GM19025 (cell line): ENCODE measurements at regions not wholly inside any gene's neighbourhood (a gene's known extent, or its start where the extent isn't known, plus 50 kb on each side); places are given as distances from the start of the nearest gene placed in this dataset.
"Not testable (repeated sequence)": the region's sequence is repeated elsewhere in the genome, so short reads cannot be mapped to it uniquely, and the experiment has no call there.

Experiments
- ATAC-seq: cut with Tn5 transposase; IDR thresholded peaks from one replicate; pipeline ENCODE4 v1.9.1; 2021; ENCODE audit warnings: mild to moderate bottlenecking, low read depth, moderate library complexity; ENCODE audit not compliant: unreplicated experiment

- no peak for ATAC-seq
These were observed 728.2 kb downstream of the GALC start for GRCh38 chr14:87264796-87265195.

DNA sequence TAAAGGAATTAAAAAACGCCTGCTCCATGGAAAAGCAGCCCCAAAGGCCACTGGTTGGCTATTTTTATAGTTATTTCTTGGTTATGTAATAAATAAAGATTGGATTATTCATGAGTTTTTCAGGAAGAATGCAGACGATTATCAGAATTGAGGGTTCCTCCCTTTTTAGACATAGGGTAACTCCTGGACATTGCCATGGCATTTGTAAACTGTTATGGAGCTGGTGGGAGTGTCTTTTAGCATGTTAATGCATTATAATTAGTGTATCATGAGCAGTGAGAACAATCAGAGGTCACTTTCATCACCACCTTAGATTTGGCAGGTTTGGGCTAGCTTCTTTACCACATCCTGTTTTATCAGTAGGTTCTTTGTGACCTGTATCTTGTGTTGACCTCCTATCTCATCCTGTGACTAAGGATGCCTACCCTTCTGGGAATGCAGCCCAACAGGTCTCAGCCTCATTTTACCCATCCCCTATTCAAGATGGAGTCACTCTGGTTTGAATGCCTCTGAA is 728.7 kb downstream of the GALC start:
- no peak for ATAC-seq

- no peak for ATAC-seq
These were observed 731.4 kb downstream of the GALC start for GRCh38 chr14:87261621-87262020.

GRCh38 chr14:87260460-87260859 is 732.5 kb downstream of the GALC start:
- ATAC-seq, result no peak

- ATAC-seq, result no peak
These were observed 735.6 kb downstream of the GALC start for GRCh38 chr14:87257421-87257820.

DNA sequence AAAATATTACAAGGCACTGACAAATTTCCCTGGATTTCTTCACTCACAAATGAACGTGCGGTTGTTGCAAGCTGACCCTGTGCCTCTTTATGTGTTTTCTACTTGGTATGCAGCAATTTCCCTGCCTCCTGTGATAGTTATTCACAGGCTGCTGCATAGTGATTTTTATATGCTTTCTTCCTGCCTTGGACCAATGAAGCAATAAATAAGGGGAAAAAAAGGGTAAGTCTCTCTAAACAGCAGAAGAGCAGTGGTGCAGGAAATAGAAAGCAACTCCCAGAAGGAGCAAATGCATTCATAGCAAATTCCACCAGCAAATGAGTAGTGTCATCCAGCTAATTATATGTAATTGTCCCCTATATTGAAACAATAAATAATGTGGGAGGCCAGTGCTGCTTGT is 737.9 kb downstream of the GALC start:
- no peak for ATAC-seq

DNA sequence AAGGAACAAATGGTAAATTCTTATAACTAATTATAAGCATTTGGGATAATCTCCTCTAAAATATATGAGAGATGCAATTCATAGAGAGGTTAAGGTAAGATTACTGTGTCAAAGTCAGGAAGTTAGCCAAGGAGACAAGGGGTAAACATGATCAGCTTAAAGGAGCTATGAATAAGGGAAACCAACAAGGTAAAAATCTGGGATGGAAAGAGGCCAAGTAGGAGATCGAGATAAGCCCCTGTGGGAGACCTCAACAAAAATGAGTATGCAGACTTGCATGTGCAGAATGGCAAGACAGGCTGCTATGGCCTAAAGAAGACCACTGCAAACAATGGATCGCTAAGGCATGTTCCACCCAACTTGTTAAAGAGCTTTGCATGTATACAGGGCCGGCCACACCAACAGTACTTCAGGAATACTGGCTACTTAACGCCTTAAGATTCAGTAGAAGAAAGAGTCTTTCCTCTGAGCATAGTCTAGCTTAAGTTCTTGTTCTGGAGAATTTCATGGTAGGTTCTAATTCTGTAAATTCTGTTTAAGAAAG is 738.6 kb downstream of the GALC start:
- no peak for ATAC-seq

DNA sequence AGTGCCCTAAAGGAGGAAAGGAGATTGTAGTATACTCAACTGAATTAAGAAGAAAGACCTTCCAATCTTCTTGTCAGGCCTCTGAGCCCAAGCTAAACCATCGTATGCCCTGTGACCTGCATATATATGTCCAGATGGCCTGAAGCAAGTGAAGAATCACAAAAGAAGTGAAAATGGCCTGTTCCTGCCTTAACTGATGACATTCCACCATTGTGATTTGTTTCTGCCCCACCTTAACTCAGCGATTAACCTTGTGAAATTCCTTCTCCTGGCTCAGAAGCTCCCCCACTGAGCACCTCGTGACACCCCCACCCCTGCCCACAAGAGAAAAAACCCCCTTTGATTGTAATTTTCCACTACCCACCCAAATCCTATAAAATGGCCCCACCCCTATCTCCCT is 739.2 kb downstream of the GALC start:
- ATAC-seq, result not testable (repeated sequence)

DNA sequence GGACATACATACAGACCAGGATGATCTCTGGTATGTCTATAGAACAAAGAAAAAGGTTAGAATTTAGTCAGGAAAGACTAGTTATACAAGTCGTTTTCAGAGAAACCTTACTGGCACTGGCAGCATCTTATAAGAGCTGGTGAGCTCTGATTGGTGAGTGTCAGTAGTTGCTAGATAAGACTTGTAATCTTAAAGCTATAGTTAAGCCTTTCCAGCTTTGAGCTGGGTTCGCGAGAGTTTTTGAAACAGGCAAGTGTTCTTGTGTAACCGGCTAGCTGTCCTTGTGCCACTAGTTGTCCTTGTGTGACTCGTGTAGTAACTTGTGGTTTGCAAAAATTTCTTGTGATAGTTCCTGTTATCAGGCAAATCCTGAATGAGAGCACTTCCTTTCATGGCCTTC is 740.9 kb downstream of the GALC start:
- no peak for ATAC-seq

GRCh38 chr14:87251011-87251410 is 742.0 kb downstream of the GALC start:
- no peak for ATAC-seq

DNA sequence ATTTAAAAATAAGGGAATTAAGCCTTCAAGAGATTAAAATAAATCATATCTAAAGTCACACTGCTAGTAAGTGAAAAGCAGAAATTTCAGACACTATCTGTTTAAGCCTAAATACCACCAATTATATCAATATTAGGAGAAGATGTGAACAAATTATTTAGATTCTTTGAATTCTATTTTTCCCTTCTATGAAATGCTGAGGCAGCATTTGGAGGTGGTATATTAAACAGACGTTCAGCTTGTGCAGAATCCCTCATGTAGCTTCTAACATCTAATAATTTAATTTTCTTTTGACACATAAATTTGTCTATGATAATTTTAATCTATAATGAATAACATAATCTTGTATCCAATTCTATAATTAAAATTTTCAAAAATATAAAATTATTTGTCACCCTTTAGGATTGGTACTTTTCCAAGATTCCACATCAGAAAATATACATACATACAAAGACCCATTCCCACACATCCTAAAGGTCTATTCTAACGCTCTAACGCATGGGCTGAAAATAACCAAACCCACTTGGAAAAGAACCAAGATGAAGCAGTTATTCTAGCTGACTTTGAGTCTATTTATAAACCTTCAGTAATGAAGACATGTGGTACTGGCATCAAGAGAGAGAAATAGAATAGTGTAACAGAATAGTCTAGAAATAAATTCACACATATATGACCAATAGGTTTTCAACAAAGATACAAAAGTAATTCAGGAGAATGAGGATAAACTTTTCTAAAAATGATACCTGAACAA is 751.8 kb downstream of the GALC start:
- no peak for ATAC-seq

GRCh38 chr14:87240319-87240718 is 752.7 kb downstream of the GALC start:
- not testable (repeated sequence) for ATAC-seq

GRCh38 chr14:87233806-87234384 is 759.1 kb downstream of the GALC start:
- ATAC-seq, result no peak

DNA sequence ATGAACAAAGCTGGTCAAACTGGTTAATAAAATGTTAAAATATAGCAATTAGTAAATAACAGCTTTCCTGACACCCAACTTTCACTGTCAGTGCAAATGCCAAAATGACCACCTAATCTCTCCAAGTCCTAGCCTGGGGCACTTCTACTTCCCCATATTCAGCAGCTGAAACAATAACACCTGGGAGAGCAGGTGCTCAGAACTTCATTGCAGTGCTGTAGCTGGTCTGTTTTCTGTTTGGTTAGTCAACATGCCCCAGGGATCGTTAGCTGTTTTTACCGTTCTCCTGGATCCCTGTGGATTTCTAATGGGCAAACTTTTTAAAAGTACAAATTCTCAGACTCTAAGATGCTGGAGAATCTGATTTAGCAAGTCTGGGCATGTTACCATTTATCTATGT is 759.7 kb downstream of the GALC start:
- ATAC-seq, result no peak

DNA sequence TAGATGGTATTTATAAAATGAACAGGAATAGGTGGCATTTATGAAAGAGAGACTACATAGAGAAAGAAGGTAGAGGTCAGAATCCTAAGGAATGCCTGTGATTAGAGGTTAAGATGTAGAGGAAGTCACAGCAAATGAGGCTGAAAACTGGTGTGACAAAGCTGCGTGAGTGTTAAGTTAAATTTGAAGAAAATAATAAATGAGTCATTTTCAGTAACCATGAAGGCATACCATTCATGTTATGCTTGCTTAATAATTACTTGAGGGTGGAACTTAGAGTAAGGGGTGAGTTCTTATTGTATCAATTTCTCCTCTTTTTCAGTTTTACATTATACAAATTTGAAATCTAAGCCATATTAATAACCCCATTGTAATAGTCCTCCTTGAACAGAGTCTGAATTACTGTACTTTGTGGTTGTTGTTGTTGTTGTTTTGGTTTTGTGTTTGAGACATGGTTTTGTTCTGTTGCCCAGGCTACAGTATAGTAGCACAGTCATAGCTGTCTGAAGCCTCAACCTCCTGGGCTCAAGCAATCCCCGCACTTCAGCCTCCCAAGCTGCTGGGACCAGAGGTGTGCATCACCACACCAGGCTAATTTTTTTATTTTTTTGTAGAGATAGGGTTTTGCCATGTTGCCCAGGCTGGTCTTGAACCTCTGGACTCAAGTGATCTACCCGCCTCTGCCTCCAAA is 761.5 kb downstream of the GALC start:
- ATAC-seq, result no peak

- ATAC-seq, result no peak
These were observed 762.3 kb downstream of the GALC start for GRCh38 chr14:87230726-87231125.

DNA sequence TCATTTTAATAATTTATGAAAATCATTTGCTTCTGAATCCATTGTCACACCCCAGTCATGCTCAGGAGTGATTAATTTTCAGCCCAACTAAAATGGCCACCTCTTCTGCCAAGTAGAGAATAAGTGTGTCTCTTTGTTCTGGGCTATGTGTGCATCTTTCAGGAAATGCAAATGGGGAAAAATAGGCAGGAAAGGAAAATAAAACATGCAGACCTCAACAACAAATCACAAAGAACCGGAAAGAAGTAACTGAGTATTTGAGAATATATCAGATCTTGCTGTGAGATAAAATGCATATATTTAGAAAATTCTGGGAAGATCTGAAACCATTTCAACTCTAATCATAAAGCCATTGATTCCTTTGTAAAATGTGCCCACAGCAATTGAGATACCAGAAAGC is 763.9 kb downstream of the GALC start:
- ATAC-seq, result no peak

GRCh38 chr14:87217023-87217422 is 776.0 kb downstream of the GALC start:
- ATAC-seq, result no peak

DNA sequence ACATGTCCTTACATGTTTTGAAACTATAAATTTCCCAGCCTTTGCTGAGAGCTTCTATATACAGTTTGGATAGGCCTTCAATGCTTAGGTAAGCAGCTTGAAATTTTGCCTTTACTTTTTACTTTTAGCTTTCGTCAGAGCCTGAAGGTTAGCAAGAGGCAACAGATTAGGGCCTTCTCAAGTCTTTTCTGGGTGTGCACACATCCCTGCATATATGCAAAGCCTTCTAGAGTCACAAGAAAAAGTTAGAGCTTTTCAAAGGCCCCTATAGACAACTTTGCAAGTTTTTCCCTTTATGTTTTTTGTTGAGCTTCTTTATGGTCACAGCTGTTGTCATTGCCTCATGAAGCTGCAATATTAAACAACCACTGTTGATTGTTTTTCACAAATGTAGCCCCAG is 778.4 kb downstream of the GALC start:
- no peak for ATAC-seq

GRCh38 chr14:87207756-87208155 is 785.2 kb downstream of the GALC start:
- no peak for ATAC-seq

DNA sequence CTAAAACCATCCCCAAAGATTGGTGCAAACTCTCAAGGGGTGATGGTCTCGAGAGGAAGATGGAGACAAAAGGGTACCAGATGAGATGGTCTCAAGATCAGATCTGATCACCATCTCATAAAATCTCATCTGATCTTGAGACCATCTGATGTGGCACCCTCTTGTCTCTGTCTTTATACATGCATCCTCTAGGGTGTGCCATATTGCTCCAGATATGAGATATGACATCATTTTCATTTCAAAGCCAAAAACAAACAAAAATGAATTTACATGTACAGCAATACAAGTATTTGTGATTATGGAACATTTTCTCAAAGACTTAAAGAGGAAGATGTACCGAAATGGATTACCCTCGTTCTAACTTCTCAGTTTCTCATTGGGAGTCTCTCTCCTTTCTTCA is 787.2 kb downstream of the GALC start:
- ATAC-seq, result no peak
